Parathyroid adenoma (tissue), 2 donors: ENCODE measurements at regions not wholly inside any gene's neighbourhood (a gene's known extent, or its start where the extent isn't known, plus 50 kb on each side); places are given as distances from the start of the nearest gene placed in this dataset.

Experiments
- H2AFZ ChIP-seq: fragments of 300-600 bp; sonication (generic); one replicate; pipeline ENCODE4 v1.7.0; 2017; ENCODE audit warnings: antibody characterized with exemption, mild to moderate bottlenecking
- H3K27ac ChIP-seq: fragments of 300-600 bp; sonication (generic); one replicate; pipeline ENCODE4 v1.7.0; 2017
- H3K27me3 ChIP-seq: fragments of 300-600 bp; sonication (generic); one replicate; pipeline ENCODE4 v1.7.0; 2017; ENCODE audit warnings: low read length; ENCODE audit not compliant: control insufficient read depth, insufficient read depth
- H3K36me3 ChIP-seq: fragments of 300-600 bp; sonication (generic); one replicate; pipeline ENCODE4 v1.7.0; 2017; ENCODE audit warnings: low read length; ENCODE audit not compliant: control insufficient read depth, insufficient read depth
- H3K4me1 ChIP-seq: fragments of 300-600 bp; sonication (generic); one replicate; pipeline ENCODE4 v1.7.0; 2017; ENCODE audit warnings: control low read depth
- H3K4me2 ChIP-seq: fragments of 300-600 bp; sonication (generic); one replicate; pipeline ENCODE4 v1.7.0; 2017; ENCODE audit warnings: low read length
- H3K4me3 ChIP-seq: fragments of 300-600 bp; sonication (generic); one replicate; pipeline ENCODE4 v1.7.0; 2017; ENCODE audit warnings: low read depth, low read length
- H3K79me2 ChIP-seq: fragments of 300-600 bp; sonication (generic); one replicate; pipeline ENCODE4 v1.7.0; 2017; ENCODE audit warnings: control low read depth
- H3K9ac ChIP-seq: fragments of 300-600 bp; sonication (generic); one replicate; pipeline ENCODE4 v1.7.0; 2017; ENCODE audit warnings: mild to moderate bottlenecking
- H3K9me3 ChIP-seq: fragments of 300-600 bp; sonication (generic); one replicate; pipeline ENCODE4 v1.7.0; 2017; ENCODE audit warnings: low read length; ENCODE audit not compliant: control insufficient read depth
- CTCF ChIP-seq: fragments of 300-600 bp; sonication (generic); IDR thresholded peaks from one replicate; pipeline ENCODE4 v1.7.0; 2017; ENCODE audit warnings: antibody characterized with exemption, mild to moderate bottlenecking
- donor health status: primary hyperparathyroidism.

- Histone ChIP-seq H3K4me3 (no peak overlapping the region), H3K4me1 (no peaks in the 10 kb centered on the region), H2AFZ (no peak overlapping the region), H3K4me2 (no peak overlapping the region), H3K79me2 (no peaks in the 10 kb centered on the region), H3K9ac (no peak overlapping the region), H3K36me3 (no peaks in the 10 kb centered on the region), H3K27ac (no peak overlapping the region), H3K9me3 (no peaks in the 10 kb centered on the region), H3K27me3 (no peaks in the 10 kb centered on the region)
- no peak for TF ChIP-seq CTCF
Measured at GRCh38 chr4:116486401-116486800, 599.0 kb downstream of the TRAM1L1 start.

GRCh38 chr4:116480546-116480945 is 604.8 kb downstream of the TRAM1L1 start:
- no peak overlapping the region for H3K4me3 ChIP-seq
- no peaks in the 10 kb centered on the region for H3K79me2 ChIP-seq
- H3K36me3 ChIP-seq, result no peaks in the 10 kb centered on the region
- no peaks in the 10 kb centered on the region for H3K9me3 ChIP-seq
- no peak overlapping the region for H3K9ac ChIP-seq
- H3K4me2 ChIP-seq, result no peak overlapping the region
- H2AFZ ChIP-seq, result no peak overlapping the region
- no peaks in the 10 kb centered on the region for H3K4me1 ChIP-seq
- no peak for TF ChIP-seq CTCF
- no peak overlapping the region for H3K27ac ChIP-seq
- H3K27me3 ChIP-seq, result no peaks in the 10 kb centered on the region

- H3K27me3 ChIP-seq, result no peaks in the 10 kb centered on the region
- H3K4me3 ChIP-seq, result no peak overlapping the region
- H3K79me2 ChIP-seq, result no peaks in the 10 kb centered on the region
- no peak overlapping the region for H3K27ac ChIP-seq
- no peak for TF ChIP-seq CTCF
- H2AFZ ChIP-seq, result no peak overlapping the region
- H3K4me2 ChIP-seq, result no peak overlapping the region
- H3K9ac ChIP-seq, result no peak overlapping the region
- H3K36me3 ChIP-seq, result no peaks in the 10 kb centered on the region
- H3K4me1 ChIP-seq, result no peaks in the 10 kb centered on the region
- H3K9me3 ChIP-seq, result no peaks in the 10 kb centered on the region
Measured at GRCh38 chr4:116478343-116478742, 607.0 kb downstream of the TRAM1L1 start.

- no peaks in the 10 kb centered on the region for H3K4me1 ChIP-seq
- H3K9me3 ChIP-seq, result no peaks in the 10 kb centered on the region
Measured at GRCh38 chr4:116469582-116469981, 615.8 kb downstream of the TRAM1L1 start.

More at GRCh38 chr4:116469582-116469981, 615.8 kb downstream of the TRAM1L1 start:
- Histone ChIP-seq H3K27ac (no peak overlapping the region), H2AFZ (no peak overlapping the region), H3K36me3 (no peaks in the 10 kb centered on the region), H3K9ac (no peak overlapping the region), H3K79me2 (no peaks in the 10 kb centered on the region), H3K27me3 (no peaks in the 10 kb centered on the region), H3K4me3 (no peak overlapping the region), H3K4me2 (no peak overlapping the region)
- no peak for TF ChIP-seq CTCF
